Activated CD4-positive, alpha-beta T cell treated with anti-CD3 and anti-CD28 coated beads, Interleukin-2, Interleukin-4, amounts not matched to agents 100 ng/mL and 50 ng/mL, durations not matched to agents 16 hours and 8 hours (primary cell): ENCODE measurements at regions not wholly inside any gene's neighbourhood (a gene's known extent, or its start where the extent isn't known, plus 50 kb on each side); places are given as distances from the start of the nearest gene placed in this dataset.

Experiments used
- DNase-seq: peaks from one replicate; pipeline ENCODE4 v3.0.0-alpha.2; 2020; ENCODE audit warnings: low spot score

DNA sequence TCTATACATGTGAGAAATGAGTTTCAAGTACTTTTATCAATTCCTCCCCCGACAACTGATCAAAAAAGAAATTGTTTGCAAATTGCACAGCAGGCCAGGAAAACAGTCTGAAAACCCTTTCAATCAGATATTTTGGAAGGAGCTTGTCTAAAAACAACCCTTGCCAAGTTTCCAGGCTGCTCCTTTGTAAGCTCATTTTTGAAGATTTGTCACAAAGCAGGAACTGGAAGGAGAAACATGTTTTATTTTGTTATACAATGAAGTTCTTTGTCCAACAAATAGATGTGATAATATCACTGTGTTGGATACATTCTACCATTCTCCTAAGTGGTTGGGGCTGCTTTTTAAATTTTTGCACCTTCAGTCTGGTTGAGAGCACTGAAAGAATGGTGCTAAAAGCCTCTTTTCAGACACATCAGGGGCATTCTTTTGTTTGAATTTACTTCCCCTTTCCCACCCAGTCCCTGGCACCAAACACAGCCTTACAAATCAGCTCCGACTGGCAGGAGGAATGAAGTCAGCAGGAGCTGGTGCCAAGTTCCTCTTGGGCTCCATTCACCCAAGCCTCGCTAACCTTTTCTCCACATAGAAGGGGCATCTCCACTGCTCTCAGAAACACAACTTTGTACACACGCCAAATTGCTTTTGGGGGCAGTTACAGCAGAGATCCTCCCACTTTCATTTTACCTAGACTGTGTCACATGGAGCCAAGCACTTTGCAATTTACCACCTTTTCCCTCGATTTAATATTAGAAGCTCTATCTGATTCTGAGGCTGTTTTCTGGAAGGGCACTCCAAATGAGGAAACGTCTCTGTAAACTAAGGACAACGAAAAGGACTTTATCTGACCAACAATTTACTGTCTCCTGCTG, 88.0 kb downstream of the C1D start:
- no peak for DNase-seq

DNA sequence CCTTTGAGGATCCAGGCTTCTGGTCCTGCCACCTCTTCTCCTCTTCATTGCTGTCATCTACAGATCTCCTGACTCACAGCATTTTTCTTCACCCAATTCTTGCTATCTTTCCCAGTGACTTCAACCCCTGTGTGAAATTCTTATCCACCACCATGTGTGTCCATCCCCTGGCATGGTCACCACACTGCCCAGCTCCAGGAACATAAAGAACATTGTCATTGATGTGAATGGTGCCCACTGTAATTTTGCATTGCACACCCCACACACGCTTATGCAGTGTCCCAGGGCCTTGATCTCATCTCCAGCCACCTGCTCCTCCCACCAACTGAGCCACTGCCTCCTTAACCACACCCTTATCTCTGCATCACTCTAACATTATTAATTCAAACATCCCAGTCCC, 85.3 kb downstream of the C1D start:
- no peak for DNase-seq

DNA sequence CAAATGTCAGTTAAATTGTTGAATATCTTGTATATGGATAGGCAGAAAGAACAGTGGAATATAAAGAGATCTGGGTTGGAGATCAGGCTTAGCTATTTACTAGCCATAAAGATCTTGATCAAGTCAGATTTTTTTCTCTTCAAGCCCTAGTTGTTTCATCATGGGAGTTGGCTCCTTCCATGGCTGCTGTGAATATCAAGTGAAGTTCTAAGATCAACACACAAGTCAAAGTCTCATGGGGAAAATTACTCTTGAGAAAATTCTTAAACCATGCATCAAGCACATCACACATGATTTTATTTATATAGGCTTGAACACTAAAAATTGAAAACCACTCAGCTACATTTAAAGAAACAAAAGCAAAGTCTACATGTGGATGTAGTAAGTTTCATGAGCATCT, 79.8 kb downstream of the C1D start:
- DNase-seq: no peak

DNA sequence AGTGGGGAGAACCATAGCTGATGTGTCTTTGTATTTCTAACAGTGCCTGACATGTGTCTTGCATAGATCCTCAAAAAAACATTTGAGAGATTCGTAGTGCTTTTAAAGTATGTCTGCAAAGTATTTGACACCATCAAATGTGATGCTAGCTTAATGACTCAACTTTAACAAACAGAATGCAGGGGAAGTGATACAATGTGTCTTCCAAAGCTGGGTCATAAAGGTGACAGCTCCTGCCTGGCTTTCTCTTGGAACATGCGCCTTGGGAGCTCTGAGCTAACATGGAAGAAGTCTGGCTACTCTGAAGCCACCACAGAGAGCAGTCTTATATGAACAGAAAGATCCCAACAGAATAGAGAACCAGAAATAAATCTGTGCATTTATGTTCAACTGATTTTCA, 78.2 kb downstream of the C1D start:
- no peak for DNase-seq

DNA sequence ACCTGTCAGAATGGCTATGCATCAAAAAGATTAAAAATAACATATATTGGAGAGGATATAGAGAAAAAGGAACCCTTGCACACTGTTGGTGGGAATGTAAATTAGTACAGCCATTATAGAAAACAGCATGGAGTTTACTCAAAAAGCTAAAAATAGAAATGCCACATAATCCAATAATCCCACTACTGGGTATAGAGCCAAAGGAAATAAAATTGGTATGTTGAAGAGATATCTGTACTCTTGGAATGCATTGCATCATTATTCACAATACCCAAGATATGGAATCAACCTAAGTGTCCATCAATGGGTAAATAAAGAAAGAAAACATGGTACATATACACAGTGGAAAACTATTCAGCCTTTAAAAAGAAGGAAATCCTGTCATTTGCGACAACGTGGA, 77.2 kb downstream of the C1D start:
- DNase-seq: no peak

DNA sequence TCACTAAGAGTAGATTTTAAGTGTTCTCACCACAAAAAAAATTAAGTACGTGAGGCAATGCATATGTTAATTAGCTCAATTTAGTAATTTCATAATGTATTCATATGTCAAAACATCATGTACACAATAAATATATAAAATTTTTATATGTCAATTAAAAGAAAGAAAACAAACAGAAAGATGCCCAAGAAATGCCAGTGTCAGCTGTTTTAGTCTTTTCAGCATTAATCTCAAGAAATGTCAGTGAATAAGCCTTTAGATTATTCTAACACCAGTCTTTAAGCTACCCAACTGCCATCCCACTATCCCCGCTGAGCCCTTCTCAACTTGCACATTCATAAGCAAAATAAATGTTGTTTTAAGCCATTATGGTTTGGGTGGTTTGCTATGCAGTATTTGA, 76.5 kb downstream of the C1D start:
- DNase-seq: no peak
